HG03066 (cell line): ENCODE measurements at regions not wholly inside any gene's neighbourhood (a gene's known extent, or its start where the extent isn't known, plus 50 kb on each side); places are given as distances from the start of the nearest gene placed in this dataset.

Experiments used
- ATAC-seq: cut with Tn5 transposase; IDR thresholded peaks from one replicate; pipeline ENCODE4 v1.9.1; 2021; ENCODE audit warnings: low read depth; ENCODE audit not compliant: unreplicated experiment

GRCh38 chr7:9186730-9187129, 753.3 kb downstream of the NXPH1 start:
- ATAC-seq: no peak

- no peak for ATAC-seq
Measured at GRCh38 chr7:9189703-9190102, 756.3 kb downstream of the NXPH1 start.

- ATAC-seq: no peak
Measured at GRCh38 chr7:9192969-9193368, 759.6 kb downstream of the NXPH1 start.

GRCh38 chr7:9200626-9201025, 767.2 kb downstream of the NXPH1 start:
- ATAC-seq: no peak

GRCh38 chr7:9201928-9202327, 768.5 kb downstream of the NXPH1 start:
- no peak for ATAC-seq

GRCh38 chr7:9204571-9204970, 771.2 kb downstream of the NXPH1 start:
- no peak for ATAC-seq

GRCh38 chr7:9210114-9210513, 776.7 kb downstream of the NXPH1 start:
- no peak for ATAC-seq

GRCh38 chr7:9217204-9217603, 783.8 kb downstream of the NXPH1 start:
- ATAC-seq: no peak

- no peak for ATAC-seq
Measured at GRCh38 chr7:9226500-9226899, 793.1 kb downstream of the NXPH1 start.

GRCh38 chr7:9231630-9232121, 798.3 kb downstream of the NXPH1 start:
- ATAC-seq: no peak

- ATAC-seq: no peak
Measured at GRCh38 chr7:9240001-9240400, 806.6 kb downstream of the NXPH1 start.

- no peak for ATAC-seq
Measured at GRCh38 chr7:9241826-9242225, 808.4 kb downstream of the NXPH1 start.

GRCh38 chr7:9242636-9243035, 809.2 kb downstream of the NXPH1 start:
- no peak for ATAC-seq

GRCh38 chr7:9250876-9251275, 817.5 kb downstream of the NXPH1 start:
- no peak for ATAC-seq

GRCh38 chr7:9264395-9264794, 831.0 kb downstream of the NXPH1 start:
- ATAC-seq: no peak

GRCh38 chr7:9280088-9280487, 846.7 kb downstream of the NXPH1 start:
- ATAC-seq: no peak

- no peak for ATAC-seq
Measured at GRCh38 chr7:9283246-9283645, 849.8 kb downstream of the NXPH1 start.

GRCh38 chr7:9302436-9302835, 869.0 kb downstream of the NXPH1 start:
- no peak for ATAC-seq

- ATAC-seq: no peak
Measured at GRCh38 chr7:9307131-9307530, 873.7 kb downstream of the NXPH1 start.

GRCh38 chr7:9324513-9324912, 891.1 kb downstream of the NXPH1 start:
- ATAC-seq: no peak

- ATAC-seq: no peak
Measured at GRCh38 chr7:9328296-9328695, 894.9 kb downstream of the NXPH1 start.

GRCh38 chr7:9349625-9350024, 916.2 kb downstream of the NXPH1 start:
- ATAC-seq: no peak

GRCh38 chr7:9391221-9391620, 957.8 kb downstream of the NXPH1 start:
- ATAC-seq: no peak
